H9 (cell line): ENCODE measurements at regions not wholly inside any gene's neighbourhood (a gene's known extent, or its start where the extent isn't known, plus 50 kb on each side); places are given as distances from the start of the nearest gene placed in this dataset.

ENCODE experiments used
- DNase-seq: peaks from one replicate; pipeline ENCODE4 v3.0.0-alpha.2; 2017
- H2AFZ ChIP-seq: one replicate; pipeline ENCODE4 v1.6.1; 2013; ENCODE audit warnings: mild to moderate bottlenecking, low read length, control low read depth, moderate library complexity
- H2AK5ac ChIP-seq: 2 replicates; pipeline ENCODE4 v1.6.1; 2013; ENCODE audit warnings: low read length, control low read depth, mixed read lengths; ENCODE audit not compliant: insufficient read length
- H2BK120ac ChIP-seq: one replicate; pipeline ENCODE4 v1.6.1; 2013; ENCODE audit warnings: low read depth, mild to moderate bottlenecking, low read length, control low read depth, inconsistent platforms; ENCODE audit not compliant: poor library complexity, severe bottlenecking
- H2BK12ac ChIP-seq: 2 replicates; pipeline ENCODE4 v1.6.1; 2013; ENCODE audit warnings: low read length, control low read depth, mixed read lengths, low read depth; ENCODE audit not compliant: insufficient read length
- H2BK15ac ChIP-seq: 2 replicates; pipeline ENCODE4 v1.6.1; 2013; ENCODE audit warnings: low read depth, low read length, control low read depth
- H2BK20ac ChIP-seq: one replicate; pipeline ENCODE4 v1.6.1; 2013; ENCODE audit warnings: low read depth, mild to moderate bottlenecking, low read length, control low read depth, inconsistent platforms; ENCODE audit not compliant: poor library complexity, severe bottlenecking
- H2BK5ac ChIP-seq: 2 replicates; pipeline ENCODE4 v1.6.1; 2013; ENCODE audit warnings: low read length, control low read depth, mixed read lengths; ENCODE audit not compliant: insufficient read length
- H3K14ac ChIP-seq: 2 replicates; pipeline ENCODE4 v1.6.1; 2013; ENCODE audit warnings: low read length, control low read depth; ENCODE audit not compliant: insufficient read depth
- H3K18ac ChIP-seq: 2 replicates; pipeline ENCODE4 v1.6.1; 2013; ENCODE audit warnings: low read depth, mild to moderate bottlenecking, mixed read lengths, low read length, control low read depth; ENCODE audit not compliant: insufficient read length
- H3K23ac ChIP-seq: 2 replicates; pipeline ENCODE4 v1.6.1; 2013; ENCODE audit warnings: low read length, control low read depth, mixed read lengths, low read depth; ENCODE audit not compliant: insufficient read length
- H3K23me2 ChIP-seq: 2 replicates; pipeline ENCODE4 v1.6.1; 2013; ENCODE audit warnings: low read depth, mild to moderate bottlenecking, mixed read lengths, low read length, control low read depth; ENCODE audit not compliant: insufficient read length, poor library complexity, severe bottlenecking
- H3K27ac ChIP-seq: 2 replicates; pipeline ENCODE4 v1.5.1; 2013; ENCODE audit warnings: low read length, control low read depth, mixed read lengths, low read depth; ENCODE audit not compliant: insufficient read length
- H3K27me3 ChIP-seq: 2 replicates; pipeline ENCODE4 v1.6.1; 2013; ENCODE audit warnings: low read length, control low read depth, inconsistent platforms; ENCODE audit not compliant: insufficient read depth
- H3K4ac ChIP-seq: 2 replicates; pipeline ENCODE4 v1.6.1; 2013; ENCODE audit warnings: low read depth, mild to moderate bottlenecking, control low read depth, inconsistent platforms, low read length, moderate library complexity
- H3K4me1 ChIP-seq: 2 replicates; pipeline ENCODE4 v1.6.1; 2013; ENCODE audit warnings: low read length, control low read depth, inconsistent platforms; ENCODE audit not compliant: insufficient read depth
- H3K4me2 ChIP-seq: 2 replicates; pipeline ENCODE4 v1.6.1; 2013; ENCODE audit warnings: low read length, control low read depth, mixed read lengths; ENCODE audit not compliant: insufficient read length, insufficient read depth
- H3K56ac ChIP-seq: 2 replicates; pipeline ENCODE4 v1.6.1; 2013; ENCODE audit warnings: low read depth, mild to moderate bottlenecking, mixed read lengths, low read length, control low read depth; ENCODE audit not compliant: insufficient read length
- H3K79me1 ChIP-seq: 2 replicates; pipeline ENCODE4 v1.6.1; 2013; ENCODE audit warnings: low read depth, mild to moderate bottlenecking, moderate library complexity, low read length, control low read depth, inconsistent platforms; ENCODE audit not compliant: insufficient read depth, poor library complexity, severe bottlenecking
- H3K79me2 ChIP-seq: 2 replicates; pipeline ENCODE4 v1.6.1; 2013; ENCODE audit warnings: low read length, control low read depth, inconsistent platforms; ENCODE audit not compliant: insufficient read depth
- H3K9ac ChIP-seq: 2 replicates; pipeline ENCODE4 v1.6.1; 2013; ENCODE audit warnings: low read length, control low read depth, mixed read lengths; ENCODE audit not compliant: insufficient read length; ENCODE audit errors: extremely low read depth
- H3K9me3 ChIP-seq: one replicate; pipeline ENCODE4 v1.6.1; 2013; ENCODE audit warnings: low read depth, low read length, inconsistent platforms; ENCODE audit not compliant: control insufficient read depth
- H3T11ph ChIP-seq: one replicate; pipeline ENCODE4 v1.6.1; 2013; ENCODE audit warnings: mild to moderate bottlenecking, low read length, control low read depth, inconsistent platforms
- H4K20me1 ChIP-seq: one replicate; pipeline ENCODE4 v1.6.1; 2013; ENCODE audit not compliant: control insufficient read depth, insufficient read length, insufficient read depth
- H4K5ac ChIP-seq: 2 replicates; pipeline ENCODE4 v1.6.1; 2013; ENCODE audit warnings: low read depth, mild to moderate bottlenecking, mixed read lengths, low read length, control low read depth; ENCODE audit not compliant: insufficient read length
- H4K8ac ChIP-seq: replicated peaks from 2 replicates; pipeline ENCODE4 v1.6.1; 2013; ENCODE audit warnings: low read length, control low read depth, mixed read lengths, low read depth; ENCODE audit not compliant: insufficient read length
- H4K91ac ChIP-seq: 2 replicates; pipeline ENCODE4 v1.6.1; 2013; ENCODE audit warnings: low read depth, mild to moderate bottlenecking, moderate library complexity, mixed read lengths, low read length, control low read depth; ENCODE audit not compliant: insufficient read length
- H3K27ac Mint-ChIP-seq, 3 experiments: 2 replicates in 2 of 3; 3 replicates in 1 of 3; pipeline ENCODE4 v1.8.0; 2020 to 2021; ENCODE audit warnings: mixed read lengths in 3 of 3, mild to moderate bottlenecking in 1 of 3, moderate library complexity in 1 of 3
- H3K27me3 Mint-ChIP-seq: 2 replicates; pipeline ENCODE4 v1.8.0; 2021; ENCODE audit warnings: low read depth, mild to moderate bottlenecking, moderate library complexity, mixed read lengths
- H3K36me3 Mint-ChIP-seq, 3 experiments: 2 replicates in 2 of 3; 3 replicates in 1 of 3; pipeline ENCODE4 v1.8.0; 2020 to 2021; ENCODE audit warnings: low read depth in 3 of 3, mixed read lengths in 3 of 3; ENCODE audit not compliant: insufficient read depth in 1 of 3
- H3K4me1 Mint-ChIP-seq, 2 experiments: 2 replicates each; pipeline ENCODE4 v1.8.0; 2020; ENCODE audit warnings: mixed read lengths in 2 of 2
- H3K4me3 Mint-ChIP-seq, 2 experiments: 2 replicates in 1 of 2; 3 replicates in 1 of 2; pipeline ENCODE4 v1.8.0; 2020 to 2021; ENCODE audit warnings: mild to moderate bottlenecking in 2 of 2, mixed read lengths in 2 of 2, moderate library complexity in 1 of 2
- H3K9me3 Mint-ChIP-seq, 2 experiments: 2 replicates in 1 of 2; 3 replicates in 1 of 2; pipeline ENCODE4 v1.8.0; 2020; ENCODE audit warnings: mild to moderate bottlenecking in 2 of 2, mixed read lengths in 2 of 2, moderate library complexity in 1 of 2
- CTCF ChIP-seq: fragments of 200-600 bp; sonication (generic); conservative IDR thresholded peaks from 3 replicates; pipeline ENCODE4 v1.8.0; 2021; ENCODE audit warnings: antibody characterized with exemption, mild to moderate bottlenecking
- WGBS: extraction: QIAGEN DNeasy Blood & Tissue Kit; methylation state at CpG from one replicate; pipeline ENCODE4 v1.1.7; 2013; ENCODE audit warnings: missing lambda C conversion rate, low lambda C conversion rate, mixed read lengths; ENCODE audit not compliant: insufficient read length; ENCODE audit errors: extremely low coverage; 5-methylcytosine and 5-hydroxymethylcytosine counted together

- no peak overlapping the region for H2AFZ ChIP-seq
- no peak overlapping the region for H3T11ph ChIP-seq
- no peaks in the 10 kb centered on the region; the same call in 1 of the 2 replicates for H3K79me2 ChIP-seq
- H3K18ac ChIP-seq, result no peak overlapping the region
- H2BK5ac ChIP-seq, result no peak overlapping the region
- Mint-ChIP-seq H3K4me3 (no peak overlapping the region), H3K27me3 (no peaks in the 10 kb centered on the region), H3K27ac (no peak overlapping the region), H3K4me1 (peaks cover 0 to 5% of the 10 kb centered on the region in 2 experiments; a peak in 1 of 4 replicates), H3K36me3 (no peaks in the 10 kb centered on the region), H3K9me3 (no peaks in the 10 kb centered on the region)
- no peak overlapping the region for H2BK20ac ChIP-seq
- H3K4me2 ChIP-seq, result no peak overlapping the region
- no peak overlapping the region for H2BK15ac ChIP-seq
- H3K23ac ChIP-seq, result no peak overlapping the region
- no peaks in the 10 kb centered on the region for H3K9me3 ChIP-seq
- no peaks in the 10 kb centered on the region for H3K79me1 ChIP-seq
- no peak overlapping the region for H3K56ac ChIP-seq
- no peaks in the 10 kb centered on the region for H3K23me2 ChIP-seq
- H2AK5ac ChIP-seq, result no peak overlapping the region
- DNase-seq, result no peak
- TF ChIP-seq CTCF, result no peak
- no peak overlapping the region for H3K4ac ChIP-seq
- no peak overlapping the region for H3K9ac ChIP-seq
- H3K27me3 ChIP-seq, result no peaks in the 10 kb centered on the region
- no CpG with 5 or more reads among the region's 3 CpGs for WGBS
- no peak overlapping the region for H2BK120ac ChIP-seq
- no peaks in the 10 kb centered on the region for H3K4me1 ChIP-seq
- no peak overlapping the region for H3K14ac ChIP-seq
- no peak overlapping the region for H4K8ac ChIP-seq
- H4K20me1 ChIP-seq, result no peaks in the 10 kb centered on the region
- H4K91ac ChIP-seq, result no peak overlapping the region
- no peak overlapping the region for H3K27ac ChIP-seq
- no peak overlapping the region for H2BK12ac ChIP-seq
- H4K5ac ChIP-seq, result no peak overlapping the region
Observed at GRCh38 chr3:181298421-181298820, 308.9 kb upstream of the DNAJC19 start.
